Daoy (cell line): ENCODE measurements at regions not wholly inside any gene's neighbourhood (a gene's known extent, or its start where the extent isn't known, plus 50 kb on each side); places are given as distances from the start of the nearest gene placed in this dataset.
"Not testable (repeated sequence)": the region's sequence is repeated elsewhere in the genome, so short reads cannot be mapped to it uniquely, and the experiment has no call there.

Experiments
- DNase-seq: peaks from one replicate; pipeline ENCODE4 v3.0.0-alpha.2; 2015; ENCODE audit warnings: low read depth

DNA sequence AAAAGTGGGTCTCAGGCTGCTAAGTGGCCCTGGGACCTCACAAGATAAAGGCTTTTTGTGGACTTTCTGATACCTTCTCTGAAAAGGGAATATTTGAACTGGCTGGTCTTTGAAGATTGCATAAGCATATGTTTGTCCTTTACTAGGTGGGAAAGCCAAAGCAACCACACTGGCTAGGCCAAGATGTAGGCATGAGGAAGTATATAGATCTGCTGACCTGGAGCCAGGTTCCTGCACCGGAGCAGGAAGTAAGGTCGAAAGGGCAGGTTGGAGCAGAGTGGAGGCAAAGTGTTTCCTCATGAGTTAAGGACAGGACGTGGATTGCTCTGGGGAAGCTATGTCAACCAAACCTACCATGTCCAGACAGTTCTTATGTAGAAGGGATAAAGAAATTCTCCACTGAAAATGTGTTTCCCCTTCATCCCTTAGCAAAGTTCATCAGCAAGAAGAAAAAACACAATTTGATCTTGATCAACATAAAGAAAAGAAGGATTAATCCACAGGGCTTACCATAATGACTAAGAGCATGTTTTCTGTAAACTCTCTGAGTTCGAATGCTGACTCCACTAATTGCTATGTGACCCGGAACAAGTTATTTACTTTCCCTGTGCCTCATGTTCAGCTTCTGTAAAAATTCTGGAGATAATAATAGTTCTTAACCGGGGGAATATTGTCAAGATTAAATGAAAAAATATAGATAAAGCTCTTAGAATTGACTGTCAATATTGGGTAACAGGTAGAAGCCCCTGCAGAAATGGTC lies 156.1 kb upstream of the SRD5A2 start:
- no peak for DNase-seq

DNA sequence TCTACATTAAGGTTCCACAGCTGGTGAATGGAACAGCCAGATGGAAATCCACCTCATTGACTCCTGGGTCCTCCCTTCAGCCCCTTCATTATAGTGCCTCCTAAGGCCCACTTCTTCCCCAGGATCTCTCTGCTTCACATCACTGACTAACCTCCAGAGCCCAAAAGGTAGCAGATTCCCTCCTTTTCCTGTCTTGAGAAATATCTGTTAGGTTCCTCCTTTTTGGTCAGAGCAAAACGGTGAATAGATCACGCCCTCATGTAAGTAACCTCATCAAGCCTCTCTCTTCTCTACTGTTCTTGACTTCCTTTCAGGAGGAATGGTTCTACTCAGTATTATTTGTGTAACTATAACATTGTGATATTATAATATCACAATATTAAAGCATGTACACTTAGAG lies 155.0 kb upstream of the SRD5A2 start:
- DNase-seq = no peak

DNA sequence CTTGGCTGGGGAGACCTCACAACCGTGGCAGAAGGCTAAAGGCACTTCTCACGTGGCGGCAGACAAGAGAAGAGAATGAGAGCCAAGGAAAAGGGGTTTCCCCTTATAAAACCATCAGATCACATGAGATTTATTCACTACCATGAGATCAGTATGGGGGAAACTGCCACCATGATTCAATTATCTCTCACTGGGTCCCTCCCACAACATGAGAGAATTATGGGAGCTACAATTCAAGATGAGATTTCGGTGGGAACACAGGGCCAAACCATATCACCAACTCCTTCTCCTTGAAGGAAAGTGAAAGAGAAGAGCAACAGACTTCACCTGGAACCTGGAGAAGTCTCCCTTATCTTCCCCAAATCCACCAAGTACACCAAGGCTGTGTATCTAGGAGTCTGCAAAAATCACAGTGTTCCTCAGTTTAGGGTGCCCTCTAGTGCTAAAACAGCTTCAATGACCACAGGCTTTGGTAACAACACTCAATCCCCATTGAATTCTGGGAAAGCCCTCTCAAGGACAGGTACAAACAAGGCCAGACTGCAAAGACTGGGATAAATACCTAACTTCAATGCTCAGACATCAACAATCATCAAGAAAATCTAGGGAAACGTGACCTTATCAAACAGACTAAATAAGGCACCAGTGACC lies 148.8 kb upstream of the SRD5A2 start:
- DNase-seq = no peak

DNA sequence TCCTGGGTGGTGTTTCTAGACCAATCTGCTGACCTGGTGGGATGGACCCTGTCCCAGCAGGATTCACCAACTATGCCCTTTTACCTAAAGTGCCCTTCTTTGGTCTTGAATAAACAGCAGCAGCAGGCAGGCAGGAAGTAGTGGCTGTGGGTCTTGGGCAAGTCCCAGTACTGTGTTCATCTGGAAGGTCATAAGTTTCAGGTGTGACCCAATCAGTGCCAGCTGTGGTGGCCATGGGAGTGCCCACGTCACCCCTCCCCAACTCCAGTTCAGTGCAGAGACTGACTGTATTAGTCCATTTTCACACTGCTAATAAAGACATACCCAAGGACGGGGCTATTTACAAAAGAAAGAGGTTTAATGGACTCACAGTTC lies 148.3 kb upstream of the SRD5A2 start:
- no peak for DNase-seq

DNA sequence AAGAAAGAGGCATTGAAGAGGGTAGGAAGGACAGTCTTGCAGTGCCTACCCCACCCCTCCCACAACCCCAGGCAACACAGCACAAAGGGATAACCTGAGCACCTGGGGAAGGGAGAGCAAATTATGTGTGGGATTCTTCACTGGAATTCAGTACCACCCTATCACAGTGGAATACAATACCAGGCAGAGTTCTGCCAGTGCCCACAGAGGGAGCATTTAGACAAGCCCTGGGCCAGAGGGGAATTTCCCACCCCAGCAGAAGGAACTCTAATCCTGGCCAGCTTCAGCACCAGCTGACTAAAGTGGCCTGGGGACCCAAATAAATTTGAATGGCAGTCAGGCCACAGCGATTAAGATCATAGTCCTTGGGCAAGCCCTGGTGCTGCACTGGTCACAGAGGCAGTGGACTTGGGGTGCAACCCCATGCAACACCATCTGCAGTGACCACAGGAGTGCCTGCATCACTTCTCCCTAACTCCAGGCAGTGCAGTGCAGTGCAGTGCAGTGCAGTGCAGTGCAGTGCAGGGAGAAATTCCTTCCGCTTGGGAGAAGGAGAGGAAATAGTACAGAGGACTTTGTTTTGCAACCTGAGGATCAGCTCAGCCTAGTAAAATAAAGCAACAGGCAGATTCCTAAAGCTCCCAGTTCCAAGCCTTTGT lies 147.8 kb upstream of the SRD5A2 start:
- no peak for DNase-seq

DNA sequence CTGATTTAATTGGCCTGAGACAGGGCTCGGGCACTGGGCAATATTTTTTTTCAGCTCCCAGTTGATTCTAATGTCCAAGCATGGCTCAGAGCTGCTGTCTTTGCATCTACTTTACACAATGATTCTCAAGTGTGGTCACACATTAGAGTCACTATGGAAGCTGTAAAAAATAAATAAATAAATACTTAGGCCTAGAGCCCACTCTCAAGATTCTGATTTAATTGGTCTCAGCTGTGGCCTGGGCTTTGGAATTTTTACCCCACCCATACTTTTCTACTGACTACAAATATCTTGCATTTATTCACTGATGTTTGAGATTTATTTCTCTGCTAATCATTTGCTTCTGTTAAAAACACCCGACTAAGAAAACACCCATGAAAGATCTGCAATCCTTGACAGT lies 145.7 kb upstream of the SRD5A2 start:
- DNase-seq = no peak

DNA sequence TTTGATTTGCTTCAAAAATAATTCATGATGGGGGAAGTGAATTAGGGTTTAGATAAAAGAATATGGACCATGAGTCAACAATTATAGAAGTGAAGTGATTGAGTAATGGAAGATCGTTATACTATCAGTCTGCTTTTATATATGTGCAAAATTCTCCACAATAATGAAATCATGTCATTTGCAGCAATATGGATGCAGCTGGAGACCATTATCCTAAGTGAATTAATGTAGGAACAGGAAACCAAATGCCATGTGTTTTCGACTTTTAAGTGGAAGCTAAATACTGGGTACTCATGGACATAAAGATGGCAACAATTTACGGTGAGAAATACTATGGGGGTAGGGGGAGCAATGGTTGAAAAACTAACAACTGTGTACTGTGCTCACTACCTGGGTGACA lies 144.7 kb upstream of the SRD5A2 start:
- DNase-seq = no peak

DNA sequence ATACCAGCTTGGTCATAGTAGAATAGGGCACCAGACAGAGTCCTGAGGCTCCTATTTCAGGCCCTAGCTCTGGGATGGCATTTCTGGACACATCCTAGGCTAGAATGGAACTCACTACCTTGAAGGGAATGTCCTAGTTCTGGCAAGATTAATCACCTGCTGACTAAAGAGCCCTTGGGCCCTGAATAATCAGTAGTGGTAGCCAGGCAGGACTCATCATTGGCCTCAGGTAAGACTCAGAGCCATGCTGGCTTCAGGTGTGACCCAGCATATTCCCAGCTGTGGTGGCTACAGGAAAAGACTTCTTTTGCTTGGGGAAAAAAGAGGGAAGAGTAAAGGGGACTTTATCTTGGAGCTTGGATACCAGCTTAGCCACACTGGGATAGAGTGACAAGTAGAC lies 131.0 kb upstream of the SRD5A2 start:
- no peak for DNase-seq

DNA sequence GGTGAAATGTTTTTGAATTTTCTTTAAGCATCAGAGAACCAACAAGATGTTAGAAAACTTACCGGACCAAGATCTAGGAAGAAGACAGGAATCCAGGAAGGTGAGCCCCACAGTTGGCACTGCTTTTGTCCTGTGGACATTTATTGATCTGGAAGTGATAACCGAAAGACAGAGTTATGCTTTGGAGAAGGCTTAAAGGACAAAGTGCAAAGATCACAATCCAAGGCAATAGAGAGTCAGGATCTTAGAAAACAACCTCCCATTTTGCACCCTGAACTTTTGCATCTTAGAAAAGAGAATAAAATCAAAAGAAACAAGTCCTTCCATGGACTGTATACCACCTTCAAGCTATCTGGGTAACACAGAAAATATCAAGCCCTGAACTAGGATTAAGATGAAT lies 129.4 kb upstream of the SRD5A2 start:
- no peak for DNase-seq

DNA sequence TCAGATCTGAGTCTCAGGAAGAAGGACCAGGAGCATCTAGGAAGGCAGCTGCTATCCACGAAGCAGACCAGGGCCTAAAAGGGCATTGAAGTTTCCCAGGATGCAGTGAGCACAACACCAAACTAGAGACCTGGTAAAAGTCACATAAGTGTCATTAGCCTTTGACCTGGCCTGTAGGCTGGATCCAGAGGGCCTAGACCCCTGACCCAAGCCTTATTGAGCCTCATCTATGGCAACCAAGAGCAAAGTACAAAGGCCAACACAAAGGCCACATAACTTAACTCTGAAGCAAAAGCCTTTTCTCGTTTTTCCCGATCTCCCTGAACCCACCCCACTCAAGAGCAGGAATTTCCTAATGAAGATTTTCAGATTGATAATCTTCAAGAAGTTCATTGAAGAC lies 127.3 kb upstream of the SRD5A2 start:
- no peak for DNase-seq

DNA sequence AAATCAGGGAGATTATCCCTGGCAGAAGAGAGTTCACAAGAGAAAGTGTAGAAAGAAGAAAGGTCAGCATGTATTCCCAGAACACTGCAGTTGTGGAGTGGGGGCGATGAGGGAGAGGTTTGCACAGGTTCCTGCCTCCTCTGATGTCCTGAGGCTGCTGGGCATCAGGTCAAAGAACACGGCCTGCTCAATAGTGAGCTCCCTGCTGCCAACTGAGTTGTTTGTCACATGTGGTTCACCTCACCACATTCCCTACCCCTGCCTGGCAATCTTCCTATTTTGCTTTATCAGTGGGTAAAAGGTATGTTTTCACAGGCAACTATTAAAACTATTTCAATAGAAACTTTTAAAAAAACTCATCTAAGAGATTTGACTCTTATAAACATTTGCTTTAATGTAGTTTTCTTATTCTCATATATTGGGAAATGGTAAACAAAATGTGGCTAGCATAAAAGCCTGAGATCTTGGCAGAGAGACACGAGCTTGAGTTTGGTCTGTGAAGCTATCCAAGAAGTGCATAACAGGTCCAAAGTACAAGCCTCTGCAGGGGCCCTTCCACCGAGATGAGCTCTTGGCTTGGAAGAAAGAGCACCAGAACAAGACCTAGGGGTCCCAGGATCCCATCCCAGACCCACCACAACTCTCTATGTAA lies 123.9 kb upstream of the SRD5A2 start:
- no peak for DNase-seq

DNA sequence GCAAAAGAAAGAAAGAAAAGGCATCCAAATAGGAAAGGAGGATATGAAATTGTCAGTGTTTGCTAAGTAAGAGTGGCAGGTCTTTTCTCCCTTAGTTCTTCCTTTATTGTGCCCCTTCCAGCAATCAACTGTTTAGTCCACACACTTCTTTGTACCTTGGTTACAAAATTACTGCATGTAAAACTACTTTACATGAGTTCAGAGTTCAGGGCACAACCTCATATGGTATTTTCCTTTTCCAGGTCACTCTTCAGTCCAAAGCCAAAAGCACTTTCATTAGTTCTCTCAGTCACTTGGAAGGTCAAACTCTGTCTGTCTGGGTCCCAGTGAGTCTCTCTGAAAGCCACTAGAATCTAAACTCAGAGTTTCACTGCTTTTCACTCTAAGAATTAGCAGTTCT lies 122.5 kb upstream of the SRD5A2 start:
- no peak for DNase-seq

DNA sequence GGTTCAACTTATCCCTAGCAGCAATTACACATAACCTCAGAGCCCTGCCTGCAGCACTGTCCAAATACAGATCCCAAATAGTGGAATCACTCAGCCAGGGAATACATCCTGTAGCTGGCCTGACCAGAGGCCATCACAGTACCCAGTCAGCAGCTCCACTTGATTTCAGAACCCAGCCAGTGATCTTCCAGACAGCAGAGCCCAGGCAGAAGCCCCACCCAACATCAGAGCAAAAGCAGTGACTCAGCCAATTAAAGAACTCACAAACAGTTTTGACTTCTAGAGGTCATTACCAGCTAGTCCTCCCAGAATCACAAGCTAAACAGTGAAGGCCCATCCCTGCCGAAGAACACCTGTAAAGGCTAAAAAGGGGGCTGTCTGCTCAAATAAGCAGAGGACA lies 118.0 kb upstream of the SRD5A2 start:
- DNase-seq = no peak

DNA sequence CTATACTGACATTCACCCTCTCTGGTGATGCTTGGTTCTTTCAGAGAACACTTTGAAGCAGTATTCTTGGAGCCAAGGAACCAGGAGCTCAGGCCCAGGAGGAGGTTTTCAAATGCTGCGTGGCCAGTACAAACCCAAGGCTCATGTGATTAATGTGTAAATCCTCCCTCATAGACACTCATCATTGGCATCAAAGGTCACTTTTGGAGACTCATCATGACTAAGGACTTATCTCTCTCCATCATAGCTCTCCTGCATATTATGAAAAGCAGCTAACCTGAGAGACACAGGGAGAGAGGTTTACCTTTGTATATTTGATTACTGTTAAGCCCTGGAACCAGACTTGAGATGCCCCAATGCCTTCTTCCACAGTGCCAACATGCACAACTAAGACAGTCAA lies 115.3 kb upstream of the SRD5A2 start:
- no peak for DNase-seq

DNA sequence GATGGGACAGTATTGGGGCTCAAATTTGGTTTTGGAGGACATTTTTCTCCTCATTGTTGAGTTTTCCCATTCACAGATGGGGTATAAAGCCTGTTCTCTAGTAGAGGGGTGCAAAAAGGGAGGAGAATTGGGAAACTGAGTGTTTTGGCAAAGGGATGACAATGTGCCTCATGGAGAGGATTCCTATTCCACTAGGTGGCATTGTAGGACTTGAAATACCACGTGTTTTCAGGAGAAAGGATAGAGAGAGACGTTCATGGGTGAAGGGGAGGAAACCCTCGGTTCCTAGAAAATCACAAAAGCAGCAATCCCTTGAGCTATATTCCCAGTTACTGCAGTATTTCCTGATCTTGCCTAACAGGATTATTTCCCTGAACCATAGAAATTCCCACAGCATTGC lies 113.7 kb upstream of the SRD5A2 start:
- DNase-seq = no peak

DNA sequence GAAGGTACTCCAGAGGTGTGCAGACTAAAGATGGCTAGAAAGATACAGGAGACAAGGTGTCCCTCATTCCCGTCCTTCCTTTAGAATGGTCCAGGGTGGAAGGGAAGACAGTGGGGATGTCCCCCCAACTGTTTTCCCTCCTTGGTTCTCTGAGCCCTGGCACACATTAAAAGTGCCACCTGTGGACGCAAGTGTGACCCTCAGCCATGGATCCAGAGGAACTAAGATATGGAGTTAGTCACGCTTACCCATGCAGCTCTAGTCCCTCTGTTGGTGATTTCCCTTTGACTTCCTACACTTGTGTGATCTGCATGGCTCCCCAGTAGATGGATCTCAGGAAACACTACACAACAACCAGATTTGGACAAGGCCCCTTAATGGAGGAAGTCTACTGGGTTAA lies 113.1 kb upstream of the SRD5A2 start:
- no peak for DNase-seq

DNA sequence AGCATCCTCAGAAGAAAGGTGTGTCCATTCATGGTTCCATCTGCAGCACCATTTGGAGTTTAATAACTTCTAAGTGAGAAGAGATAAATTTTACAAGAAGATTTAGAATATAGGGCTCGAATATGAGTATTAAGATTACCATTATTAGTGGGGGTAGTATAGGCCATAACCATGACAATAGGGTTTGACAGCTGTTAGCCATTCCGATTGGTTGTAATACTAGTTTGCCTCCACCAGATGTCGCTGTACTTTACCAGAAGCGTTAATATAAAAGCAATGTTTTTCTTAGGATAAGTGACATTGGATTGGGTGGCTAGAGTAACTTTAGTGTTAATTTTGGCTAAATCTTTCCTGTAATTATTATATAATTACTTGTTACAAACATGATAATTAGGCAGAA lies 107.5 kb upstream of the SRD5A2 start:
- DNase-seq = no peak

DNA sequence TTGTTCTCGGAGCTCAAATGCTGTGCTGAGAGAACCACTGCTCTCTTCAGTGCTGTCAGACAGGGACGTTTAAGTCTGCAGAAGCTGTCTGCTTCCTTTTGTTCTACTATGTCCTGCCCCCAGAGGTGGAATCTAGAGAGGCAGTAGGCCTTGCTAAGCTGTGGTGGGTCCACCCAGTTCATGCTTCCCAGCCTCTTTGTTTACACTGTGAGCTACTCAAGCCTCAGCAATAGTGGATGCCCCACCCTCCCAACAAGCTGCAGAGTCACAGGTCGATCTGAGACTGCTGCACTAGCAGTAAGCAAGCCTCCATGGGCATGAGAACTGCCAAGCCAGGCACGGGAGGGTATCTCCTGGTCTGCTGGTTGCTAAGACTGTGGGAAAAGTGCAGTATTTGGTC lies 102.8 kb upstream of the SRD5A2 start:
- not testable (repeated sequence) for DNase-seq

DNA sequence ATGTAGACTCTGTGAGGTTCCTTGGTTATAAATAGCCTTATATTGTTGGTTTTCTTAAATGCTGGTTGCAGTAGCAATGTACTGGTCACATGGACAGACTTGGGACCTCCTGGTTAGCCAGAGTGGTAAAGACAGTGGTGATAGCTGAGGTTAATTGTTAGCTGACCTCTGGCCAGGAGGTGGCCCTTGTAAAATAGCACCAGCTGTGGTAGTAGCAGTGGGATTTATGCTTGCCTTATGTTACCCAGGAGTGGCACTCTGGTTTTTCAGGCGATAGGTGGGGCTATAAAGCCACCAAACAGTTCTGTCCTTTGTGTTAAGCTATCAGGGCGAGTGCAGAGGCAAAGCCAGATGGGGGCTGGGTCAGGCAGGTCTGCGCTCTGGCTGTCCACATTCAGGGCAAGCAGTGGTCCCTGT lies 94.8 kb upstream of the SRD5A2 start:
- no peak for DNase-seq

DNA sequence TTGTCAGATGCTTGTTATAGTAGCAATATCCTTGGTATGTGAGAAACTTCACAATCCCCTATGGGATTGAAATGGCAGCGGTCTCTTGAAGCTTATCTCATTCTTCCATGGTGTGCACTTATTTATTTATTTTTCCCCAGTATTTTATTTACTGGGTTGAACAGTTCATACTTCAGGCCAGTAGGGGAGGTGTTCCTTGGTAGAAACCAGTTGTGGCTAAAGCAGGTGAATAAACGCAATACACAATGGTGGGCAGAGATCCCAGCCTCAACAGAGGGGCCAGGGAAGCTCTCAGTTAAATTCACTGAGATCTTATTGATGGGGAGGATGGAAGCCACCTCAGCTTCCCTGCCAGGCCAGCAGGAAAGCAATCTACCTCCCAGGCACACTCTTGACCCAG lies 93.7 kb upstream of the SRD5A2 start:
- no peak for DNase-seq

DNA sequence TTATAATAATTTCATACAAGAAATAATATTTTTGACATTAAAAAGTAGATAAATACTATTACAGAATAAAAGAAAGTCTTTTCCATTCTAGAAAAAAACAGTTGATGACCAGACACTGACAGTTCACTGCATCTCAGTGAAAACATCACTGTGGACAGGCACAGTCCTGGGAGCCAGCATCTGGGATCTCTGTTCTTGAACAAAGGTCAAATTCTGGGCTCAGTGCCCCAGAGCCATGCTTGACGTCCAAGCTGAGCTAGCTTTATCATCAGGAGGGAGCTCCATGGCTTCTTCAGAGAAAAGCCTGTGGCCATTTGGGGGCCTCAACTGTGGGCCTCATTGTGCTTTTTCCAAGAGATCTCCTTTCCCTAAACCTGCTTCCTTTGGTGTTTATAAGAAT lies 86.1 kb upstream of the SRD5A2 start:
- no peak for DNase-seq

DNA sequence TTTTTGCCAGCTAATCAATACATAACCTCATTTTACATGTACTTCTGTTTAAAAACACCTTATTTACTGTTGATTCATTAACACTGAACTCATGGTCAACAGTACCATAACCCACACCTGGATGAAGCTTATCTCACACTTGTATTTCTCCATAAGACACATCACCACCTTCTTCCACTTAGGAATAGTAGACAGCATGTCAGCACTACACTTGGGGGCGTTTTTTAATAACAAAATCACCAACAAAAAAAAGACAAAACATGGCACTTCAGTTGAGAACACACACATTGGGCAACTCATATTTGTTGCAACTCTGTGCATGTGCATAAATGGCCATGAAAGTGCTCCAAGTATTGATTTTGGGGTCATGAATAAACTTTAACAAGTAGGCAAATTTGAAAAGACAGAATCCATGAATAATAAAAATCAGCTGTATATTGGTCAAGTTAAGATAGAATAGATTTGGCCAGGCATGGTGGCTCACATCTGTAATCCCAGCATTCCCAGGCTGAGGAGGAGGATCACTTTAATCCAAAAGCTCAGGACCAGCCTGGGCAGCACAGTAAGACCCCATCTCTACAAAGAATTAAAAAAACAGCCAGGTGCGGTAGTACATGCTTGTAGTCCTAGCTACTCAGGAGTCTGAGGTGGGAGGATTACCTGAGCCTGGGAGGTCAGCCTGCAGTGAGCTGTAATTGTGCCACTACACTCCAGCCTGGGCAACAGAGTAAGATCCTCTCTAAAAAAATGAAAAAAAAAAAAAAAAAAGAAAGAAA lies 84.4 kb upstream of the SRD5A2 start:
- DNase-seq = no peak
